Esophagus squamous epithelium (tissue), 4 donors: ENCODE measurements at regions not wholly inside any gene's neighbourhood (a gene's known extent, or its start where the extent isn't known, plus 50 kb on each side); places are given as distances from the start of the nearest gene placed in this dataset.

ENCODE experiments used
- CTCF ChIP-seq, 6 experiments: fragments of 450-650 bp in 4 of 6; fragments of 200-600 bp in 2 of 6; sonication (generic) in 2 of 6; IDR thresholded peaks; one replicate each; pipeline ENCODE4 v1.5.1; 2016 to 2019; ENCODE audit warnings: antibody characterized with exemption in 6 of 6, mild to moderate bottlenecking in 4 of 6, moderate library complexity in 4 of 6
- POLR2A ChIP-seq, 4 donors: fragments of 450-650 bp; IDR thresholded peaks; one replicate each; pipeline ENCODE4 v1.6.1; 2017; ENCODE audit warnings: antibody characterized with exemption in 4 of 4, mild to moderate bottlenecking in 4 of 4, moderate library complexity in 3 of 4

DNA sequence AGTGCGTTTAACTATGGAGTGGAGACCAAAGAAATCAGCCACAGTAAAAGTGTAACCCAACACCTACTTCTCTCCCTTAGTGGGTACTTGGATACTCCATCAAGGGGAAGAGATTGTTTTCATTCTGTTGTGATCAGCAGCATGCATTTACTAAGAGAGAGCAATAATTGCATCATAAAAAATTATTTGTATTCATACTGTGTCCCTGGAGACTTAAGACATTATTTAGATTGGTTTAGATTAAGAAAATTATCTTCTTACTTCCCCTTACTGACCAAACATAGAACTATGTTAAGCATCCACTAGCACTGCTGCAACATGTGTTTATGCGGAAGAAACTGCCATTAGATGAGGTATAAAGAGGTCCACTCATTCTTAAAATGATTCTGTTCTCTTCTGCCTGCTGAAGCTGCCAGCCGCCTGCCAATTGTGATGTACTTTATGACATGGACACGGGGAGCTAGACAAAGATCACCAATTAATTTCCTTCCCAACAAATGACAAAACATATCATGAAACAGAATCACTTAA, 738.5 kb downstream of the DIAPH3 start:
- TF ChIP-seq CTCF (IDR thresholded peaks at IDR 0.05): no peak
- no peak for TF ChIP-seq POLR2A (IDR thresholded peaks at IDR 0.05)
